ENCODE measurements at regions not wholly inside any gene's neighbourhood (a gene's known extent, or its start where the extent isn't known, plus 50 kb on each side); places are given as distances from the start of the nearest gene placed in this dataset.

DNA sequence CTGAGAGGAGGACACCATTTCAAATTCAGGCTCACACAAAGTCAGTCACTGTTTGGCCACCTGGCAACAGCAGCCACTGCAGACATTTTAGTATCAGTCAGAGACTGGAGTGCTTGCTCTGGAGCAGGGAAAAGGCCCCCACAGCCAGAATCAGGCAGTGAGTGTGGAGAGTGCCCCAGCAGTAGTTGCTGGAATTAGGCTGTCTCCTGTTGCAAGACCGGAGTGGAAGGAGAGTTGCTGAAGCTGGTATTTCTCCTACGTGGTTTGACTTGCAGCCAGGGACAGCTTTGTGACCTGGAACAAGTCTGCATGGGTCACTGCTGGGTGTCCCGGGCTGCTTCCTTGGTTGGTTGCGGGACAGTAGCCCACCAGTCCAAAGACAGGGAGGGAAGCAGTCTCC lies 78.4 kb upstream of the TMEM168 start:
- Histone ChIP-seq H3K27me3 (ENCODE audit: control insufficient read depth in 1 of 2, insufficient read depth in 2 of 2, low read length in 2 of 2) (no peaks in the 10 kb centered on the region), H3K27ac (ENCODE audit: low read length) (no peak overlapping the region), H3K4me3 (ENCODE audit: low read length in 2 of 2) (no peak overlapping the region), H3K4me1 (ENCODE audit: control insufficient read depth, insufficient read depth, low read length) (no peaks in the 10 kb centered on the region), H3K36me3 (ENCODE audit: control insufficient read depth in 2 of 2, insufficient read depth in 2 of 2, low read length in 2 of 2) (no peaks in the 10 kb centered on the region), H3K9ac (ENCODE audit: low read length in 2 of 2) (no peak overlapping the region), H3K9me3 (ENCODE audit: control insufficient read depth in 2 of 2, low read length in 2 of 2) (no peaks in the 10 kb centered on the region)

DNA sequence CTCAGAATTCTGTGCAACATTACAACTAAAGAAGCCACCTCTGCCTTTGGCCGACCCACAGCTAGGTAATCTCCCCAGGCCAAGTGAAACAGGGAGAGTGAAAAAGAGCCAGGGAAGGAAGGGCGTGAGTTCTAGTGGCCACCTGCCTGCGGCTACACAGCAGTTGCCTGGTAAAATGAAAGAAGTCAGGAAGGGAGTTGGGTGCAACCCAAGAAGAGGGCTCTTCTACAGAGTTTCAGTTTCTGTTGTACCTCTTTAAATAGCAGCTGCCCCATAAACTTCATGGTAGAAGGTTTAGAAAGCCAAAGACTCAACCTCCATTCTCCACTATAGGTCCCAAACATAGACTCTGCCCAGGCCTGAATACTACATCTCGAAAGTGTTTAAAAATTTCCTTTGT lies 76.2 kb upstream of the TMEM168 start:
- H3K9ac ChIP-seq (ENCODE audit: low read length in 2 of 2), result no peak overlapping the region
- no peaks in the 10 kb centered on the region for H3K27me3 ChIP-seq (ENCODE audit: control insufficient read depth in 1 of 2, insufficient read depth in 2 of 2, low read length in 2 of 2)
- no peaks in the 10 kb centered on the region for H3K36me3 ChIP-seq (ENCODE audit: control insufficient read depth in 2 of 2, insufficient read depth in 2 of 2, low read length in 2 of 2)
- H3K4me1 ChIP-seq (ENCODE audit: control insufficient read depth, insufficient read depth, low read length), result no peaks in the 10 kb centered on the region
- no peak overlapping the region for H3K27ac ChIP-seq (ENCODE audit: low read length)
- H3K9me3 ChIP-seq (ENCODE audit: control insufficient read depth in 2 of 2, low read length in 2 of 2), result no peaks in the 10 kb centered on the region
- no peak overlapping the region for H3K4me3 ChIP-seq (ENCODE audit: low read length in 2 of 2)

DNA sequence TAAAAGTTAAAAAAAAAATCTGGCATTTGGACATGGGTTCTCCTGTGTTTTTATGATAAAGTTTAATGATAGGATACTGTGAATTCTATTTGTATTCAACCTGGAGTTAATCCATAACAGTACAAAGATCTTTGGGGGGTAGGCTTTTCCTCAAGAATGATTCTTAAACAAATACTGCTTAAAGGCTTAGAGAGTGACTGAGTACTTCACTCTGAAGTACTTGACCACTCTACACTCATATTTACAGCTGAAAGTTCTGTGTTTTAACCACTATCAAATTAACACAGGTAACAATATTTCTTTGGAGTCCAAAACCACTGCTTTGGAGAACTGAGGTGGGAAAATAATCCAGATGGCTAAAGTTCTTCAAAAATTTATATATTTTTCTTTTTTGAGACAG lies 74.2 kb upstream of the TMEM168 start:
- H3K27ac ChIP-seq (ENCODE audit: low read length), result no peak overlapping the region
- no peaks in the 10 kb centered on the region for H3K27me3 ChIP-seq (ENCODE audit: control insufficient read depth in 1 of 2, insufficient read depth in 2 of 2, low read length in 2 of 2)
- no peaks in the 10 kb centered on the region for H3K9me3 ChIP-seq (ENCODE audit: control insufficient read depth in 2 of 2, low read length in 2 of 2)
- no peak overlapping the region for H3K9ac ChIP-seq (ENCODE audit: low read length in 2 of 2)
- no peak overlapping the region for H3K4me3 ChIP-seq (ENCODE audit: low read length in 2 of 2)
- no peaks in the 10 kb centered on the region for H3K36me3 ChIP-seq (ENCODE audit: control insufficient read depth in 2 of 2, insufficient read depth in 2 of 2, low read length in 2 of 2)
- no peaks in the 10 kb centered on the region for H3K4me1 ChIP-seq (ENCODE audit: control insufficient read depth, insufficient read depth, low read length)

DNA sequence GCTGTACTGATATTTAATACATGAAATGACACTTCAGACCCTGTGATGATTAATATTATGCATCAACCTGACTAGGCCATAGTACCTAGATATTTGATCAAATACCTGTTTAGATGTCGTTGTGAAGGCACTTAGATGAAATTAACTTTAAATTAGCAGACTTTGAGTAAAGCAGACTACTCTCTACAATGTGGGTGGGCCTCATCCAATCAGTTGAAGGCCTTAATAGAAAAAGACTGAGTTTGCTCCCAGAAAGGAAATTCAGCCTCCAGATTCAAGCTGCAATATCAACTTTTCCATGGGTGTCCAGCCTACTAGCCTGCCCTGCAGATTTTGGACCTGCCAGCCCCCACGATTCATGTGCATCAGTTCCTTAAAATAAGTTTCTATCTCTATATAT lies 68.6 kb upstream of the TMEM168 start:
- Histone ChIP-seq H3K27ac (ENCODE audit: low read length) (no peak overlapping the region), H3K36me3 (ENCODE audit: control insufficient read depth in 2 of 2, insufficient read depth in 2 of 2, low read length in 2 of 2) (no peaks in the 10 kb centered on the region), H3K4me3 (ENCODE audit: low read length in 2 of 2) (no peak overlapping the region), H3K9me3 (ENCODE audit: control insufficient read depth in 2 of 2, low read length in 2 of 2) (no peaks in the 10 kb centered on the region), H3K27me3 (ENCODE audit: control insufficient read depth in 1 of 2, insufficient read depth in 2 of 2, low read length in 2 of 2) (no peaks in the 10 kb centered on the region), H3K9ac (ENCODE audit: low read length in 2 of 2) (no peak overlapping the region), H3K4me1 (ENCODE audit: control insufficient read depth, insufficient read depth, low read length) (no peaks in the 10 kb centered on the region)

DNA sequence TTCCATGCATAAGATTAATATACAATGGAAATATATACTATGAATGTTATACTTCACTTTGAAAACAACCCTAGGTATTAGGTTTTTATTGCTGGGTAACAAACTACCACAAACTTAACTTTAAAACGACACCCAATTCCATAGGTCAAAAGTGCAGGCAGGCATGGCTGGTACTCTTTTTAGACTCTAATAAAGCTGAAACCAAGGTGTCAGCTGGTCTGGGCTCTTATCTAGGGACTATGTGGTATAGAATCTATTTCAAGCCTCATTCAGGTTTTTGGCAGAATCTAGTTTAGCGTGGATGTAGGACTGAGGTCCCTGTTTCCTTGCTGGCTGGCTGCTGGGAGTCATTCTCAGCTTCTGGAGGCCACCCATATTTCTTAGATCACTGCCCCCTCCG lies 65.0 kb upstream of the TMEM168 start:
- no peak overlapping the region for H3K9ac ChIP-seq (ENCODE audit: low read length in 2 of 2)
- no peak overlapping the region for H3K27ac ChIP-seq (ENCODE audit: low read length)
- H3K36me3 ChIP-seq (ENCODE audit: control insufficient read depth in 2 of 2, insufficient read depth in 2 of 2, low read length in 2 of 2), result no peaks in the 10 kb centered on the region
- no peaks in the 10 kb centered on the region for H3K27me3 ChIP-seq (ENCODE audit: control insufficient read depth in 1 of 2, insufficient read depth in 2 of 2, low read length in 2 of 2)
- H3K4me3 ChIP-seq (ENCODE audit: low read length in 2 of 2), result no peak overlapping the region
- H3K4me1 ChIP-seq (ENCODE audit: control insufficient read depth, insufficient read depth, low read length), result no peaks in the 10 kb centered on the region
- H3K9me3 ChIP-seq (ENCODE audit: control insufficient read depth in 2 of 2, low read length in 2 of 2), result no peaks in the 10 kb centered on the region

DNA sequence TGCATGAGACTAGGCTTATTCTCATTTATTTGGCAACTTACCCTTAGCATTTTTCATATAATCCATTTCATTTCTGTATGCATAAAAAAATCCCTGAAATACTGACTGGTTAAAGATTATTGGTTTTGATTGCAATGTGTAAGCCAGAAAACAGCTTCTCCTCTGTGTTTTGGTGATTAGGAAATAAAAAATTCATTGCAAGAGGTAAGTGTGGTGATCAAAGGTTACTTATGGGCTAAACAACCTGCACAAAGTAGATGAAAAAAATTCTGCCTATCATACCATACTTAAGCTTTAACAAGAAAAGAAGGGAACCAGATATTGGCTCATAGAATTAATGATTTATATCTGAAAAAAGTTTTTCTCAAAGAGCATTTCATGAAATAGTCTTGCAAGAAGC lies 64.0 kb upstream of the TMEM168 start:
- H3K9ac ChIP-seq (ENCODE audit: low read length in 2 of 2), result no peak overlapping the region
- no peaks in the 10 kb centered on the region for H3K9me3 ChIP-seq (ENCODE audit: control insufficient read depth in 2 of 2, low read length in 2 of 2)
- no peak overlapping the region for H3K27ac ChIP-seq (ENCODE audit: low read length)
- H3K4me1 ChIP-seq (ENCODE audit: control insufficient read depth, insufficient read depth, low read length), result no peaks in the 10 kb centered on the region
- H3K27me3 ChIP-seq (ENCODE audit: control insufficient read depth in 1 of 2, insufficient read depth in 2 of 2, low read length in 2 of 2), result no peaks in the 10 kb centered on the region
- no peak overlapping the region for H3K4me3 ChIP-seq (ENCODE audit: low read length in 2 of 2)
- no peaks in the 10 kb centered on the region for H3K36me3 ChIP-seq (ENCODE audit: control insufficient read depth in 2 of 2, insufficient read depth in 2 of 2, low read length in 2 of 2)

DNA sequence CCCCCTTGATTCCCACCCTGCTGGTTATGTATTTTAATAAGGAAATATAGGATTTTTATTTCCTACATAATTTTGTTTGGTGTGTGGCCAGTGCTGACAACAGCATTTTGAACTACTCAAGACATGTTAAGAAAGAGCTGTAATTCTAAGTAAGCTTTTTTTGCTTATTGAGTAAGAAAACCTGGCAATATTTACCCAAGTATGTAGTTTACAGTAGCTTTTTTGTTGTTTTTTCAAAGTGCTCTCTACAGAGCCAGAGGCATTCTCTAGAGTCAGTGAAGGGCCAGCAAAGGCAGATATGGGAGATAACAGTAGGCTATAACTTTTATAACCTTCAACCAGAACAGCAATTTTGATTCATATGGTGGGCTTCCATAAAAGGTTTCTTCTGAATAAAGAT lies 63.2 kb upstream of the TMEM168 start:
- Histone ChIP-seq H3K27me3 (ENCODE audit: control insufficient read depth in 1 of 2, insufficient read depth in 2 of 2, low read length in 2 of 2) (no peaks in the 10 kb centered on the region), H3K27ac (ENCODE audit: low read length) (no peak overlapping the region), H3K9ac (ENCODE audit: low read length in 2 of 2) (no peak overlapping the region), H3K4me1 (ENCODE audit: control insufficient read depth, insufficient read depth, low read length) (no peaks in the 10 kb centered on the region), H3K9me3 (ENCODE audit: control insufficient read depth in 2 of 2, low read length in 2 of 2) (no peaks in the 10 kb centered on the region), H3K4me3 (ENCODE audit: low read length in 2 of 2) (no peak overlapping the region), H3K36me3 (ENCODE audit: control insufficient read depth in 2 of 2, insufficient read depth in 2 of 2, low read length in 2 of 2) (no peaks in the 10 kb centered on the region)

DNA sequence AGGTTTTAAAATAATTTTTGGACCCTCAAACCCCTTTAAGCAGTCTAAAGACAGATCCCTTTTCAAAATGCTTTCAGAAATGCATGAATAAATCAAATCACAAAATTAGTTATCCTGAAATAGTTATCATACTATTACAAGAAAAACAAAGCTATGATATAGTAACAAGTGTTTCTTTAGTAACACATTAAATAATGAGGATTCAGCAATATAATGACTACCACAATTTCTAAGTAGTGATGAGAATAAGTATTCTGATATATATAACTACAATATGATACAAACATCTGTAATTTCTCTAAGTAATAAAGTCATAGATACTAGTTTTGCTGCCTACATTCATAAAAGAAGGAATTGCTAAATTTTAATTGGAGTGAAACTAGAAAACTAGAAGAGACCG lies 53.0 kb upstream of the TMEM168 start:
- Histone ChIP-seq H3K9me3 (ENCODE audit: control insufficient read depth in 2 of 2, low read length in 2 of 2) (no peaks in the 10 kb centered on the region), H3K9ac (ENCODE audit: low read length in 2 of 2) (no peak overlapping the region), H3K27me3 (ENCODE audit: control insufficient read depth in 1 of 2, insufficient read depth in 2 of 2, low read length in 2 of 2) (no peaks in the 10 kb centered on the region), H3K4me3 (ENCODE audit: low read length in 2 of 2) (no peak overlapping the region), H3K36me3 (ENCODE audit: control insufficient read depth in 2 of 2, insufficient read depth in 2 of 2, low read length in 2 of 2) (no peaks in the 10 kb centered on the region), H3K27ac (ENCODE audit: low read length) (no peak overlapping the region), H3K4me1 (ENCODE audit: control insufficient read depth, insufficient read depth, low read length) (no peaks in the 10 kb centered on the region)

All from stomach smooth muscle (tissue), 2 donors.